GM13976 (cell line): ENCODE measurements at regions not wholly inside any gene's neighbourhood (a gene's known extent, or its start where the extent isn't known, plus 50 kb on each side); places are given as distances from the start of the nearest gene placed in this dataset.

Experiments used
- DNase-seq: peaks from one replicate; pipeline ENCODE4 v3.0.0; 2012; ENCODE audit warnings: low spot score
- CTCF ChIP-seq: IDR thresholded peaks from 2 replicates; pipeline ENCODE4 v1.5.1; 2012; ENCODE audit warnings: borderline replicate concordance, mild to moderate bottlenecking; ENCODE audit not compliant: insufficient read depth; ENCODE audit errors: extremely low read depth, missing control alignments, control extremely low read depth
- in situ Hi-C: fragments of 300-500 bp; cut with MboI; formaldehyde crosslinking; loops from one replicate; pipeline ENCODE4 v1.12.0; 2022; ENCODE audit warnings: low sequenced_read_pairs, mixed read lengths, inconsistent platforms; ENCODE audit not compliant: unreplicated experiment

- no peak for TF ChIP-seq CTCF
- in situ Hi-C loops, result no loop called here
- DNase-seq, result no peak
These were observed 1089.5 kb downstream of the TDRD15 start for GRCh38 chr2:22213237-22213636.

GRCh38 chr2:22215517-22215916 lies 1091.7 kb downstream of the TDRD15 start:
- in situ Hi-C loops, result no loop called here
- DNase-seq, result no peak
- TF ChIP-seq CTCF, result no peak

- in situ Hi-C loops, result no loop called here
- TF ChIP-seq CTCF, result no peak
- no peak for DNase-seq
These were observed 1094.1 kb downstream of the TDRD15 start for GRCh38 chr2:22217881-22218280.

GRCh38 chr2:22221006-22221405 lies 1097.2 kb downstream of the TDRD15 start:
- no peak for TF ChIP-seq CTCF
- no peak for DNase-seq
- in situ Hi-C loops, result no loop called here

- DNase-seq, result no peak
- in situ Hi-C loops, result no loop called here
- TF ChIP-seq CTCF, result no peak
These were observed 1115.2 kb downstream of the TDRD15 start for GRCh38 chr2:22238967-22239366.

GRCh38 chr2:22247466-22247865 lies 1123.7 kb downstream of the TDRD15 start:
- TF ChIP-seq CTCF, result no peak
- in situ Hi-C loops, result no loop called here
- no peak for DNase-seq

GRCh38 chr2:22248851-22249250 lies 1125.1 kb downstream of the TDRD15 start:
- in situ Hi-C loops, result no loop called here
- no peak for TF ChIP-seq CTCF

More at GRCh38 chr2:22248851-22249250, 1125.1 kb downstream of the TDRD15 start:
- no peak for DNase-seq
